ENCODE measurements at regions not wholly inside any gene's neighbourhood (a gene's known extent, or its start where the extent isn't known, plus 50 kb on each side); places are given as distances from the start of the nearest gene placed in this dataset.

DNA sequence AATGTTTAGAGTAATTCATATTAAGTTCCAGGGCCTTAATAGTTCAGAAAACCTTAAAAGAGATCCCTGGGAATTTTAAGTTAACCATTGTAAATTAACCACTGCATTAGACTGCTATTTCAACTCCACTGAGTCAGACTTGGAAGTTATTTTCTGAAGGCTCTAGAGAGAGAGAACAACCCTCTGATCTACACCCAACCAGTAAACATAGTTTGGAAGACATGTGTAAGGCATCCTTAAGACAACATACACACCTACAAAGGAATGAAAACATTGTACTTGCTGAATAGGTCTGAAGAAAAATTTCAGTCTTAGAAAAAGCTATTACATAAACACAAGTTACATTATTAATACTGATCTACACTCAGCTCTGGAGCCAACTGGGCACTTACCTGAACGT lies 158.2 kb upstream of the FST start:
- no peaks in the 10 kb centered on the region for H3K36me3 ChIP-seq
- no peak overlapping the region for H3K27ac ChIP-seq
- no peaks in the 10 kb centered on the region for H4K20me1 ChIP-seq
- no peak overlapping the region for H3K4me2 ChIP-seq
- H3K4me1 ChIP-seq = no peaks in the 10 kb centered on the region
- no peak overlapping the region for H3K9ac ChIP-seq
- no peak overlapping the region for H3K4me3 ChIP-seq
- H3K9me3 ChIP-seq = no peaks in the 10 kb centered on the region
- no peak for TF ChIP-seq Cebpa-rat (IDR thresholded peaks at IDR 0.05)
- no peaks in the 10 kb centered on the region for H3K27me3 ChIP-seq

DNA sequence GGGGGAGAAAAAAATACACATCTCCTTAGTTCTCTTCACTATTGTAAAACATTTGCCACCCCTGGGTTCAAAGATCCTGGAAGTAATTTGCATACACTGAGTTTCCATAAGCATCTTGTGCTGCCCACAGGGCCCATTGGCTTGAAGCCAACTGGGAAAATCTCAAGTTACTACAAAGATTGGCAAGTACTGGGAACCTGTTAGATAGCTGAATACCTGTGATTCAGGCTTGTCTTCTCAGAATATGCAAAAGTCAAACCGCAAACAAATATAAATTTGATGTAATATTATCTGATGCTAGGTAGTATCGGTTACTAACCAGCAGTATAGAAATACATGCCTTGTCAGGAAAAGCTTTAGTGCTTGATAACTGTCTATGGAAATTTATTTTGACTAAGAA lies 156.9 kb upstream of the FST start:
- Histone ChIP-seq H3K27ac (no peak overlapping the region), H3K9ac (no peak overlapping the region), H4K20me1 (no peaks in the 10 kb centered on the region), H3K4me2 (no peak overlapping the region), H3K9me3 (no peaks in the 10 kb centered on the region), H3K36me3 (no peaks in the 10 kb centered on the region), H3K4me1 (no peaks in the 10 kb centered on the region), H3K4me3 (no peak overlapping the region), H3K27me3 (no peaks in the 10 kb centered on the region)
- TF ChIP-seq Cebpa-rat (IDR thresholded peaks at IDR 0.05) = no peak

DNA sequence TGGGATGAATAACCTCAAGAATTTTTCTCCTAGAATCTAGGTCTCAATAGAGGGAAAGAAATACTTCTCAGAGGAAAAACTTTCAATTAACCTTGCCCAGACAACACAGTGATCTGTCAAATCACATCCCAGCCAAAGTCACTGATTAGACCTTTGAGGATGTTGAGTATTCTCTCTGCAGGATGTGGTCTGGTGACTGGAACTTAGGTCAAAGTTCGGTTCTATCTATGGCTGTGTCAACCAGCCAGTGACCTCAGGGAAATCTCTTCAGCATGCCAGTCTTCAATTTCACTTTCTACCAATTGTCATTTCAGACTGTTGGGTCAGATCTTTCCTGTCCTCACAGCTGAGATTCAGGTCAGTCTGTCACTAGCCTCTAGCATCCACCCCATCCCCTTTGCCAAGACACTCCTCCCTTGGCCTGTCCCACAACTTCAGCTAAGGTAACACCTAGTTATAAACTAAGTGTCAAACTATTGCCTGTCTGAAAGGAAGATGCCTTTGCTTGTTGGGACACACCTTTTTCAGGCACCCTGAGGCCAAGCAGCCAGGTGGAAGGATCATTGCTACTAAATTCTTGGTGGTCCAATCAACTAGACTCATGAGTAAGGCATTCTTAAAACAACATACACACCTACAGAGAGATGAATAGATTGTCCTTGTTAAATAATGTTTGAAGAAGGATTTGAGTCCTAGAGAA lies 156.3 kb upstream of the FST start:
- H3K27me3 ChIP-seq = no peaks in the 10 kb centered on the region
- H3K36me3 ChIP-seq = no peaks in the 10 kb centered on the region
- H3K9me3 ChIP-seq = no peaks in the 10 kb centered on the region
- no peaks in the 10 kb centered on the region for H3K4me1 ChIP-seq
- H3K4me2 ChIP-seq = no peak overlapping the region
- no peak overlapping the region for H3K27ac ChIP-seq
- TF ChIP-seq Cebpa-rat (IDR thresholded peaks at IDR 0.05) = no peak
- no peaks in the 10 kb centered on the region for H4K20me1 ChIP-seq
- no peak overlapping the region for H3K9ac ChIP-seq
- no peak overlapping the region for H3K4me3 ChIP-seq

DNA sequence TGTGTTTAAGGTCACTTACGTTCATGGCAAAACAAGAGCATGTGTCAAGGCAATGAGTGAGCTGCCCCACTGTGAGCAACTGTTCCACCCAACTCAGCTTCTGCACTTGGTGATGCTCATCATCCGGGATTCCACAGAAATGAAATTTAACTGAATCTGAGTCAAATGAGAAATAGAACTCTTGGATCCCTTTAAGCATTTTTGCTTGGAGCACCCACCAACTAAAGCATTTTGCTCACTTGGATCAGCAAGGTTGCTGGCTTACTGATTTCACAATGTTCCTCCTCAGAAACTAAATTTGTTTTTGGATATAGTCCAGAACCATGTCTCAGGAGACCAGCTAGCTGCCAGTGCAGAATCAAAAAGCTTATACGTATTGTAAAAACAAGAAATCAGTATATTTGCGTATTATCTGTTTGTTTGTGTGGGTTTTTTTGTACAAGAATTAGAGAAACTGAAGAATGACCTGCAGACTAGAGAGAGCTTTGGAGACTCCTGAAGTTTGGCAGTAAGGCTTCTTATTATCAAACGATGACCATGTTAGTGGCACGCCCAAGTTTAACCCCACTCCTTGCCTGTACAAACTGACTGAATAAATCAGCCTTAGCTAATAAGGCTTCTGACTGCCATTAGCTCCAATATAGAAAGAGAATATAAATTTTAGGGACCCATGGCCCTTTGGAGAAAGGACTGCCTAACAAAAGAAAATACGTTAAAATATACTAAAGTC lies 153.8 kb upstream of the FST start:
- Histone ChIP-seq H3K27me3 (no peaks in the 10 kb centered on the region), H3K4me2 (no peak overlapping the region), H3K27ac (no peak overlapping the region), H3K4me3 (no peak overlapping the region), H3K36me3 (no peaks in the 10 kb centered on the region), H4K20me1 (no peaks in the 10 kb centered on the region), H3K9ac (no peak overlapping the region), H3K4me1 (no peaks in the 10 kb centered on the region), H3K9me3 (no peaks in the 10 kb centered on the region)
- no peak for TF ChIP-seq Cebpa-rat (IDR thresholded peaks at IDR 0.05)

DNA sequence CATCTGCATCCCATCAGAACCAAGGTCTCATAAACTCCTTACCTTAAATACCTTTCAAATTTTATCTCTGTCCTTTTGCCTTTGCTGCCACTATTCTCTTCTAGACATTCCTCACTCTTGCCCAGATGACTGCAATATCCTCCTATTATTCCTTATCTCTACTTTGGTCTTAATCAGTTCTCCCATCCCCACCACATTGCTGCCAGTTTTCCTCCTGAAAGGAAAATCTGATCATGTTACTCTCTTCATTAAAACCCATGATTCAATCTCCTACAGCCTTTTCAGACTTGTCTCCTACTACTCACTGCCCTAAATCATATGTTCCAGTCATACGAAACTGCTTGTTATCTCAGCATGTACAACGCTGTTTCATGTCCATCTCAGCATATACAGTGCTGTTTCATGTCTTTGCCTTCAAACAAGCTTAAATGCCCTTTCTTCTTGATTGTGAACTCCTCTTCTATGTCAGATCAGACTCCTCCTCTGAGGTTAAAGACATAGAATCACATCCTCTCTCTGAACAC lies 152.6 kb upstream of the FST start:
- H3K27me3 ChIP-seq = no peaks in the 10 kb centered on the region
- no peaks in the 10 kb centered on the region for H3K36me3 ChIP-seq
- H3K9me3 ChIP-seq = no peaks in the 10 kb centered on the region
- no peak overlapping the region for H3K4me2 ChIP-seq
- H3K4me1 ChIP-seq = no peaks in the 10 kb centered on the region
- no peak for TF ChIP-seq Cebpa-rat (IDR thresholded peaks at IDR 0.05)
- H3K27ac ChIP-seq = no peak overlapping the region
- no peak overlapping the region for H3K4me3 ChIP-seq
- H4K20me1 ChIP-seq = no peaks in the 10 kb centered on the region
- H3K9ac ChIP-seq = no peak overlapping the region

DNA sequence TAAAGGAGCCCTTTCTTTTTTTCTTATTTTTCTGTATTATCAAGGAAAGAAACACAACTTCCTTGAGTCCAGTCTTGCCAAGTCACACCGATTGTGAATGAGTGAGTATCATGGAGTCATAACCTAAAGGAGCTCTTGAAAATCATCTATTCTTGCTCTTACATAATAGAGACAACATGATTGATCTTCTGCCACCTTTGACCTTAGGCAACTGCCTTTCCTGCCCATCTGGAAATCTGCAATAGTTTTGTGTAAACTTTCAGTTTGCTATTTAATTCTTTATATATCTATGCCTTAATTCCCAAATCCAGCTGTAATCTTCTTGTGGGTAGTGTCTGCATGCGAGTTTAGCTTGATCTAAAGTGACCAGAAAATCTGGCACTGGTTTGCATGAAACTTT lies 149.9 kb upstream of the FST start:
- Histone ChIP-seq H3K9ac (no peak overlapping the region), H3K4me3 (no peak overlapping the region), H3K9me3 (no peaks in the 10 kb centered on the region), H3K4me1 (no peaks in the 10 kb centered on the region), H3K36me3 (no peaks in the 10 kb centered on the region), H3K4me2 (no peak overlapping the region), H4K20me1 (no peaks in the 10 kb centered on the region), H3K27ac (no peak overlapping the region), H3K27me3 (no peaks in the 10 kb centered on the region)
- no peak for TF ChIP-seq Cebpa-rat (IDR thresholded peaks at IDR 0.05)

DNA sequence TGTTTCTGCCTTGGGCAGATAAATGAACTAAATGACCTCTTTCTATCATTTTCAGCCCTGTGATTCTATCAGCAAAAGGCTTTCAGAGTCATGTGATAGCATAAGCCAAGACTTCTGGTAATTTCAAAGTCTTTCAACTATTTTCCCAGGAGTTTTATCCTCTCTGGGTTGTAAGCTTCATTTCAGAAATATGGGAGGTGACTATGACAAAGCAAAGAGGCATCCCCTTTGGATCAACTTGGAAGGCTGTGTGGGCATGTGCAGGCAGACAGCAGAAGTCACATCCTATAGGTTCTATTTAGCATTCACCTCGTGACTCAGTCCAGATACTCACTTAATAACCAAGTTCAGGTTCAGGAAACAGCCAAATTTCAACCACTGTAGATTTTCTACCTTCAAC lies 149.0 kb upstream of the FST start:
- Histone ChIP-seq H3K4me2 (no peak overlapping the region), H3K9me3 (no peaks in the 10 kb centered on the region), H3K9ac (no peak overlapping the region), H3K27ac (no peak overlapping the region), H3K4me1 (no peaks in the 10 kb centered on the region), H3K36me3 (no peaks in the 10 kb centered on the region), H4K20me1 (no peaks in the 10 kb centered on the region), H3K4me3 (no peak overlapping the region), H3K27me3 (no peaks in the 10 kb centered on the region)
- TF ChIP-seq Cebpa-rat (IDR thresholded peaks at IDR 0.05) = no peak

DNA sequence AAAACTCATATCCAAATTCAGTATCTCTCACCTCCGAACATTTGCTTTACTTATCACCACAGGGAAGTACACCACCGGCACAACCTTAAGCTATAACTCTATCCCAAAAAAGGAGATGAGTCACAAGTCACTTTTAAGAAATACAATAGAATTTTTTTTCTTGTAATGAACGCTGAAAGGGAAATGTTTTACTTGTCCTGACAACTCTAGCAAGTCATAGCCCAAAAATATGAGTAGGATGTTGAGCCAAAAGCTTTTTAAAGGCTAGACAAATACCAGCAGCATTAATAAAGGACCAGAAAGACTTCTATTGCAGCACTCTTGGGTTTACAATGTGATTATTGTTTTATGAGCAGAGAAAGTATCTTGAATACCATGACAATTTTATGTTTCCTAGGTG lies 147.3 kb upstream of the FST start:
- H3K4me3 ChIP-seq = no peak overlapping the region
- no peaks in the 10 kb centered on the region for H3K4me1 ChIP-seq
- no peak overlapping the region for H3K4me2 ChIP-seq
- H3K36me3 ChIP-seq = no peaks in the 10 kb centered on the region
- H3K27me3 ChIP-seq = no peaks in the 10 kb centered on the region
- no peak for TF ChIP-seq Cebpa-rat (IDR thresholded peaks at IDR 0.05)
- no peak overlapping the region for H3K27ac ChIP-seq
- H3K9ac ChIP-seq = no peak overlapping the region
- no peaks in the 10 kb centered on the region for H4K20me1 ChIP-seq
- no peaks in the 10 kb centered on the region for H3K9me3 ChIP-seq

DNA sequence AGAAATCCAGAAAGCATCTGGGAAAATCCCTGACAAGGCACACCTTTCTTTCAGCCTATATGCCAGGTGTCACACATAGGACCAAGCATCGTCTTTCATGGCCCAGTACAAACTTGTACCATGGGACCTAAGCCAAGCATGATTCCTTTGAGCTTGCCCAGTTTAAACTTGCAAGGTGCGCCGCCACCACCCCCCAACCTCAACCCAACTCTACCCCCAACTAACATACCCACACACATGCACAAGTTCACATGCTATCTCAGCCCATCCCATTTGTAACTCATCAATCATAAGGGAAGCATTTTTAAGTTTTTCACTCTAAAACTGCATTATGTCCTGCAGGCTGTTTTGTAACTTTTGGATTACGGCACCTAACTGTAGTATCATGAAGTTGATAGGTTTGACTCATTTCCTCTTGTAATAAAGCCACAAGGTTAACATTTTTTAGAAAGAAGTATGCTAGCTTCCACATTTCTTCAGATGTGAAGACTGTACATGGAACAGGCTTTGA lies 145.9 kb upstream of the FST start:
- no peaks in the 10 kb centered on the region for H3K4me1 ChIP-seq
- H4K20me1 ChIP-seq = no peaks in the 10 kb centered on the region
- H3K36me3 ChIP-seq = no peaks in the 10 kb centered on the region
- no peak overlapping the region for H3K9ac ChIP-seq
- H3K4me2 ChIP-seq = no peak overlapping the region
- H3K4me3 ChIP-seq = no peak overlapping the region
- no peaks in the 10 kb centered on the region for H3K9me3 ChIP-seq
- no peaks in the 10 kb centered on the region for H3K27me3 ChIP-seq
- H3K27ac ChIP-seq = no peak overlapping the region
- TF ChIP-seq Cebpa-rat (IDR thresholded peaks at IDR 0.05) = no peak

DNA sequence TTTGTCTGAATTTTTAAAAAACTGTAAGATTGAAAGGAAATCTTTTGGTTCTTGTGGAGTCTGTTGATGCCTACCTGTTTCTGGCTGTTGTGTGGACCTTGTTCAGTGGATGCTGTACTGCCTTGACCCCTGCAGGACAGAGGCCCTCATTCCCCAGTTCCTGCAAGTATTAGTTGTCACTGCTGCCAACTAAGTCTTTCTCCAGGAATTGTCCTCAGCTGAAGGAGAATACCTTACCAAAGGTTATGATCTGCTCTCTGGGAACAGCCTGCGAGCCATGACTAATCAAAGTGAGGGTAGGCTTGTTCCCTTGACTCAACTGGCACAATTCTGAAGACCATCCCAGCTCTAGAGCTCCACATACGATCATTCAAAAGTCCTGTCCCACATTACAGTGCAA lies 145.3 kb upstream of the FST start:
- H3K36me3 ChIP-seq = no peaks in the 10 kb centered on the region
- H3K9ac ChIP-seq = no peak overlapping the region
- H3K4me3 ChIP-seq = no peak overlapping the region
- no peaks in the 10 kb centered on the region for H3K4me1 ChIP-seq
- H3K27ac ChIP-seq = no peak overlapping the region
- no peak overlapping the region for H3K4me2 ChIP-seq
- no peaks in the 10 kb centered on the region for H4K20me1 ChIP-seq
- H3K27me3 ChIP-seq = no peaks in the 10 kb centered on the region
- no peaks in the 10 kb centered on the region for H3K9me3 ChIP-seq
- TF ChIP-seq Cebpa-rat (IDR thresholded peaks at IDR 0.05) = no peak
